Erythroblast (primary cell): ENCODE measurements at regions not wholly inside any gene's neighbourhood (a gene's known extent, or its start where the extent isn't known, plus 50 kb on each side); places are given as distances from the start of the nearest gene placed in this dataset.

Source experiments
- GATA1 ChIP-seq: IDR thresholded peaks from 2 replicates; pipeline ENCODE4 v1.6.1; 2011; ENCODE audit warnings: low read depth, mild to moderate bottlenecking, control low read depth, low read length, moderate library complexity
- POLR2A ChIP-seq: IDR thresholded peaks from 2 replicates; pipeline ENCODE4 v1.6.1; 2011; ENCODE audit warnings: mild to moderate bottlenecking, low read length

DNA sequence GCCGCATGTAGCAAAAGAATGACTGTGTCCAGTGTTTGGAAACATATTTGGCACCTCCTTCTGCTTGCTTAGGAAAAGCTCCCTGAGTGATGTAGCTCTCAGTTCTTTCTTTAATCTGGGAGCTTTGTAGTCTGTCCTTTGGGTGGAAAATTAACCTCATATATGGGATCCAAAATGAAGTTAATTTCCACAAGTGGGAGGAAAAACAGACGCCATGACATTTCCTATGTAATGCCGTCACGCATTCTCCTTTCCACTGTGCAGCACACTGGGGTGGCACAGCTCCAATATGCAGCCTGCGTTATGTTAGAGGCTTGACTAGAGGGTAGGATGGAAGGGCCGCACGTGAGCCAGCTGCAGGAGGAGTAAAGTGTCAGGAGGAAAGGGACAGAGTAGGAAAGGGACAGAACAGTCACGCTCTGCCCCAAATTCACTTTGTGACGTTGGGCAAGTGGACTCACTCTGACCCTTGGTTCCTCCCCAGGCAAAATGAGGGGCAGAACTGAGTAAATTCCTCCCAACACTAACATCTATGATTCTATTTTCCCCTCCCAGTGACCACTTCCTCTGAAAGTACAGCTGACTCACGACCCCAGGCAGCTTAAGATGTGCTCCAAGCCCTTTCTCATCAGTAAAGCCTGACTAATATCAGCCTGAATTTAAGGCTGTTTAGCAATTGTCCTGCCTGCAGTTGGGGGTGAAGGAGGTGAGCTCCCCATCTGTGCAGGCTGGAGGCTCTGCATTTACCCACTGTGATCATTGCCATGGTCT lies 176.5 kb upstream of the PFN2 start:
- TF ChIP-seq POLR2A (no peak), GATA1 (no peak)
